GM19372 (cell line): ENCODE measurements at regions not wholly inside any gene's neighbourhood (a gene's known extent, or its start where the extent isn't known, plus 50 kb on each side); places are given as distances from the start of the nearest gene placed in this dataset.
"Not testable (repeated sequence)": the region's sequence is repeated elsewhere in the genome, so short reads cannot be mapped to it uniquely, and the experiment has no call there.

ENCODE experiments used
- ATAC-seq: cut with Tn5 transposase; IDR thresholded peaks from one replicate; pipeline ENCODE4 v1.9.1; 2021; ENCODE audit warnings: mild to moderate bottlenecking, low read depth, moderate library complexity; ENCODE audit not compliant: unreplicated experiment

DNA sequence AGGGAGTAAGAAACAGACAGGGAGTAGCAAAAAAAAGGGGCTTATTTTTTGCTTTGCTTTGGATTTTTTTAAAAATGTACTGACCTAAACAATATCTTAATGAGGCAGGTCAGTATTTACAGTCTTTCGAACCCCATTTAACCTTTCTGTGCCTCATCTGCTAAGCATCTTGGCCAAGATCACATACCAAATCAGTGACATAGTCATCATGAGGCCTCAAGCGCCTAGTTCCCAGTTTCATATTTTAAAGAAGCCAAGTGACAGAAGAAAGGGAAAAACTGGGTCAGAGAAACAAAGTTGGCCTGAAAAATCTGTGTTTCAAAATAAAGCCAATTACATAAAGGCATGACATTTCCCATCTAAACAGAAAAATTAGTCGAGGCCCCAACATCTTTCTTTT, 94.6 kb upstream of the WDR44 start:
- ATAC-seq: no peak

DNA sequence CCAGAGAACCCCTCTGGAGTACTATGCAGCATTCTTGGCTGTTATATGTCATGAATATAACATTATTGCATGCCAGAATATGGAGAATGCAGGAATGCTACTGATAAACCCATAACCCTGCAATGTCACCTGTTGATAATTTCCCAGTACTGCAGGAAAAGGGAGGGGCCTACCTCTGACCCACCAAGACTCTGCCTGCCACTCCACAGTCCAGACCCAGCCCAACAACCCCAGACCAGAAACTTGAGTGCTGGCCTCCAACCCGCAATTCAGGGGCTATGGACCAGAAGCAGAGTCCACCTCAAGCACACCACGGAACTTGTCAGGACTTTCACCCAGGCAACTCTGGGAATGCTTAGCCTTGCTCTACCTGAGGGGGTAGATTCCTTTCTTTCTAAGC, 92.9 kb upstream of the WDR44 start:
- no peak for ATAC-seq

DNA sequence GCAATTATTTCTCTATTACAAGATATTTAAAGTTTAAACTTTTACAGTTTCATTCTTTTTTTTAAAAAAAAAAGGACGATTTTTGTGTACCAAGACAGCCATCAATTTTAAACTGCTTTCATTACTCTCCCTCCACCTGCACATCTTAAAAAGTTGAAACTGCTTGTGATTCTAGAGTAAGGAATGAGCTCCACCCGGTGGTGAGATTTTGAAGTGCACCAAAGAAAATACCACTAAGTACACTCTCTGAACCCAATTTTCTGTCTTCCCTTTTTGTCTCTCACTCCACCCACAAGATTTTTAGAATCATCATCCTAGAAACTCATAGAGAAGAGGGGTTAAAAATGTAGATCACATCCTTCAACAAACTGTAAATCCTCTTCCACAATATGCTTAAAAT, 91.3 kb upstream of the WDR44 start:
- ATAC-seq: no peak

DNA sequence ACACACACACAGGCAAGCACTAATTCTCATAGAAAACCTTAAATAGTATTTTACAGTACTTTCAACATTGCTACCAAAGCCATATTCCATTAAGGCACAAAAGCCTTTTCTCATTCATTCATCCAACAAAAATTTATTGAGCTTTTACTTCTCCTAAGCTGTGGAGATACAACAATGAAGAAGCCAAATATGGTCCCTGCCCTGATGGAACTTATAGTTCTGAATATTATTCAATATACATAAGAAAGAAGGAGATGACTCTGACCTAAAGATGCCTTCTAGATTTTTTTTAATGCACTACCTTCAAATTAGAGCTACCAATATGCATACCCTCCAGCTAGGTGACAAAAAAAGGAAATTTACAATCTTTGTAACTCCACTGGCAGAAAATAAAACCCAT, 90.0 kb upstream of the WDR44 start:
- no peak for ATAC-seq

DNA sequence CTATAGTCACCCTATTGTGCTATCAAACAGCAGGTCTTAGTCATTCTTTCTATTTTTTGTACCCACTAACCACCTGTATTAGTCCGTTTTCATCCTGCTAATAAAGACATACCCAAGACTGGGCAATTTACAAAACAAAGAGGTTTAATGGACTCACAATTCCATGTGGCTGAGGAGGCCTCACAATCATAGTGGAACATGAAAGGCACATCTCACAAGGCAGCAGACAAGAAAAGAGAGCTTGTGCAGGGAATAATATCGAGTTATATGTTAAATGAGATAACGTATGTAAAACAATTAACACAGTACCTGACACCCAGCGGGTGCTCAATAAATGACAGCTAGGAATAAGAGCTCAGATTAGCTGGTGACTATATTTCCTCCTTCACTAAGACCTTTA, 88.1 kb upstream of the WDR44 start:
- no peak for ATAC-seq

DNA sequence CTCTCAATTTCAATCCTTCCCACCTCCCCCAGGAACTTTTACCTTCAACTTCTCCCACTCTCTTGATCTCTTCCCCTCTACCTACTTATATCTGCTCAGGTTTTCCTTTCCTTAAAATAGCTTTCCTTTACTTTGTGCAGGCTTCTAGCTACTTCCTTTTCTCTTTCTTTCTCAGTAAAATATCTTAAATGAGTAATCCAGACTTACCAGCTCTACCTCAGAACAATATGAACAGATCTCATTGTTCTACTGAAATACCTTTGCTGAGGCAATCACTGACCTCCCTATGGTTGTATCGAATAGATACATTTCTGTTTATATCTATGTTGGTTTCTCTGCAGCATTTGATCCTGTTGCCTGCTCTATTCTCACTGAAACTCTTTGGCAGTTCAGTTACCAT, 86.7 kb upstream of the WDR44 start:
- no peak for ATAC-seq

DNA sequence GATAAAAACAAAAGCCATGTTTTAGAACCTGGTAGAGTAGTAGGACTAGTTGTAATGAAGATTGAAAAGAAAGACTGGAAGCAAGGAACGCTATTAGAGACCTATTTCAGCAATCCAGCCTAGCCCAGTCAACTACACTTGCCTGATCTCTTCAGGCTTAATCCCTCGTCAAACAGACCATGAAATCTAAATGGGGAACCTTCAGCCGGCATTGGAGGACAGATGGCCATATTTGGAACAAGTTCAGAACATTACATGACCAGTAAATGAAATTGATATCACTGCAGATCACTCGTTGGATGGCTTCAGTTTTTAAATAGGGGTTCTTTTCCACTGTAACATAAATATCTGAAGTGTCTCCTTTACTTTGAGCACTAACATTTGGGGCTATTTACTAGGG, 84.8 kb upstream of the WDR44 start:
- ATAC-seq: no peak

DNA sequence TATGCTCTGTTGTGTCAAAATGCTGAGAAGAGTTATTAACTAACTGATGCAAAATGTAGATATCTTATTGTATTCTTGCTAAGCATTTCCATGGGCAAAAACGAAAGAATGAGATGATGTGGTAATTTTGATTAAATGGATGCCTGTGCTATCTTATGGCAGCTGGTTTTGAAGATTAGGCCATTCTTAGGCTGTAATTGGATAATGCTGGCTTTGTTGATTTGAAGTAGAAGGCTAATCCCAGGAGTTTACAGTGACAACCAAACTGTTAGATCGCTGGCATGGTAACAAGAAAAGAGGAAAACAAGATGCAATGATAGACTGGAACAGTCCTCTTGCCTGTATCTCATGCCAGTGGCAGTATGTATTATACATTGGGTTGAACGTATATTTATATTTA, 74.1 kb upstream of the WDR44 start:
- ATAC-seq: no peak

DNA sequence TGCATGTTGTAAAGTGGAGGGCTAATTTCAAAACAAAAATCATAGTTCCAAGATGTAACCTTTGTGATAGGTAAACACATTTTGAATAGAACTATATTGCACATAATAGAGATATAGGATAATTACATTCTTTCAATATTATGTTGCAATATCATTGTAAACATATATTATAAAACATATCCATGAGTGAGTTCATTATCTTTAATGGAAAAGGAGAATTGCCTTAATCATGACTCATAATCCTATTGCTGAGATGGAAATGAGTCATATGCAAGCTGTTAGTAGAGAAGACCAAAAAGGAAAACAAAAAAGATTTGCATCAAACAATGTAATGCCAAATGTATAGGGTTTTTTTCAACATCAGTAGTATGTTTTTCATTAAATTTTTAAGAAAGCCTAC, 73.7 kb upstream of the WDR44 start:
- ATAC-seq: no peak

DNA sequence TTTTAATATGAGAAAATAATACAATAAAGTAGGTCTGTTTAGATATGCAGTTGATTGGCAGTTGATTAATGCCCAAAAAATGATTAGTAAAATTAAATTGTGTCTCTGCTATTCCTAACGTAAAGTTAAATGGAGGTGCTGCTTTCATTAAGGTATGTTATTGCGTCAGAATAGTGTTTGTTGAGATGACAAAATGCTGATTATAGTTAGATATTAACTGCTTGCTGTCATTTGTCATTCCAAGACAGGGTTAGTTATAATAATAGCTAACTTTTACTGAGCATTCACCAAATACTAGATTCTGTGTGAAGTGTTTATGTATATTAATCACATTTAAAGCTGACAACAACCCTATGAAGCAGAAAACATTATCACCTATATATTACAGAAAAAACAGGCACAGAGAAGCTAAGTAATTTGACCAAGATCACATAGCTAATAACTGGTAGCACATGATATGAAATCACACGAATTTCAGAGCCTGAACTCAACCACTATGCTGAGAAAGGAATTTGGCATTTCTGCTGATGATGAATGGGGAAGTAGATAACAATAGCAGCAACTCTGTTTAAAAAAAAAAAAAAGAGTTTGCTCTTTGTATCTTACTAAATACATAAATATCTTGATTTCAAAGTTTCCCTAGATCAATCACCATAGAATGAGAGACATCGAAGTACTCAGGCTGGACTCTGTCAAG, 59.7 kb upstream of the WDR44 start:
- ATAC-seq: no peak

DNA sequence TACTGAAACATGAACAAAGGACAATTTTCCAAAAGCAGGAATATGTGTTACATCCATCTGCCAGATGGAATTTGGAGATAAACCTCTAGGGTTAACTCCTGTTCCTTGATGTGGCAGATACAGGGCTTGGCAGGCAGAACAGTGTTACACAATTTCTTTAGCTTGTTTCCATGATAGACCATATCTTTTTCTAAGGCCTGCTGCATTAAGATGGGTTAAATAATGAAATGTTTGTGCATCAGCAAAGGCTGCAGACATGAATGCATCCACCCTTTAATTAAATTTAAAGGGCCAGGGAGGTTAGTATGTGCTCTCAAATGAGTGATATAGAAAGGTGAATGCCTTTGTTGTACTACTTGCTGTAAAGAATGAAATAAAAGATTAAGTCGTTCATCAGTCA, 50.1 kb upstream of the WDR44 start:
- ATAC-seq: not testable (repeated sequence)
